ENCODE measurements at regions not wholly inside any gene's neighbourhood (a gene's known extent, or its start where the extent isn't known, plus 50 kb on each side); places are given as distances from the start of the nearest gene placed in this dataset.
A peak's percentile ranks its signal among the peaks of the same experiment; 100 is the strongest.

- no peak for DNase-seq
These were observed 107.9 kb upstream of the GRAMD2B start for GRCh38 chr5:126315341-126315740.

- no peak for DNase-seq
These were observed 90.9 kb upstream of the GRAMD2B start for GRCh38 chr5:126332326-126332725.

- DNase-seq = no peak
These were observed 88.4 kb upstream of the GRAMD2B start for GRCh38 chr5:126334760-126335159.

DNA sequence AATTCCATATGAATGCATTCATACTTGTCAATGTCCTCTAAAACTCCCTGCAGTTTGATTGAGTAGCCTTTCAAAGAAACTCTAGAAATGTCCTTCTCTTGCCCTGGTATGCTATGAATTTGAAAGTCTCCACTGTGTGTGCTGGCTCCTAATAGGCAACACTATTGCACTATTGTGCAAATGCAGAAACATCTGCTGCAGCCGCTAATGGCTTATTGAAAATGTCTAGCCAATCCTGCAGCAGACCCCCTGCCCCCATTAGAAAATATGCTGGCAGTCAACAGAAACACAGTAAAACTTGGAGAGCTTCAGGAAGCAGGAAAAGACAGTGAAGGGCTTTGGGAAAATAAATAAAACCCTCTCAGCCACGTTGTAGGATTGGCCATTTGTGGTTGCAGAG lies 87.3 kb upstream of the GRAMD2B start:
- DNase-seq = no peak

- no peak for DNase-seq
These were observed 84.6 kb upstream of the GRAMD2B start for GRCh38 chr5:126338635-126339034.

DNA sequence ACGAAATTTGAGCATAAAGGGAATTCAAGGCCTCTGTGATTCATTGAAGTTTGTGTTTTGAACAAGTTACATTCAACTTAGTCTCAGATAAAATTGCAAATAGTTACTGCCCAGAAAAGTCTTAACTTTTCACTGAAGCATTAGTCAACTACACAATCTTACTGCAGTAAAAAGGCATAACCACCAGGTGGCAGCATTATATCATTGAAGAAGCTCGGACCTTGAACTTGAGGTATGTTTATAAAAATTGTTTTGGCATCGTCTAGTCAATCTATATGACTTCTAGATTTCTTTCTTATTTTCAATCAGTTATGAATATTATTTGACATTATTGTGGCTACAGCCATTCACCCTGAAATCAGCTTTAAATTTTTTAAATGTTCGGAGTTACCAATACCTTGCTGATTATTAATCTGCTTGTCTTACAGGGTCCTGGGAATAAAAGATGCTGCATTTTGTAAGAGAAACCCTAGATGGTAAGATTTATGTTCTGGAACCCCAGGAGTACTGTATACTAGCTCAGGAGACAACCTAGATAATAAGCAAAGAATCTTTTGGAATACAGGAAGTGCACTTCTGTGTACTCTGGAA lies 83.9 kb upstream of the GRAMD2B start:
- peak; percentile 63 for DNase-seq

GRCh38 chr5:126341906-126342630 lies 81.1 kb upstream of the GRAMD2B start:
- DNase-seq = no peak

GRCh38 chr5:126348855-126349635 lies 74.2 kb upstream of the GRAMD2B start:
- no peak for DNase-seq

DNA sequence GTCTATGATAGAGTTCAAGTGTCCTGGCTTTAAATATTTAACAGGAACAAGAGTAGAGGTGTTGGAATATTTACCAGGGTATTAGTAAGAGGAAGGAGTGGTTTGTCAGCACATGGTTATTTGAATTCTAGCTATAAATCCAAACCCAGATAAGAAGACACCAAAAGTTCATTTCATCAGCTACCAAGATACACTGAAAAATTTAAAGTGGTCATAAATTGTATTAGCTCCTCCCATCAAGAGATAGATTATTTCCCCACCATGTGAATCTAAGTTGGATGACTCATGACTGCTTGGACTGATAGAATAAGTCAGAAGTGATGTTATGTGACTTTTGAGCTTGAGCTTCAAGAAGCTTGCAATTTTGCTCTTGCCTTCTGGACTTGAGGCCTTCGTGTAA lies 72.1 kb upstream of the GRAMD2B start:
- no peak for DNase-seq

GRCh38 chr5:126354012-126354857 lies 69.0 kb upstream of the GRAMD2B start:
- DNase-seq = no peak

DNA sequence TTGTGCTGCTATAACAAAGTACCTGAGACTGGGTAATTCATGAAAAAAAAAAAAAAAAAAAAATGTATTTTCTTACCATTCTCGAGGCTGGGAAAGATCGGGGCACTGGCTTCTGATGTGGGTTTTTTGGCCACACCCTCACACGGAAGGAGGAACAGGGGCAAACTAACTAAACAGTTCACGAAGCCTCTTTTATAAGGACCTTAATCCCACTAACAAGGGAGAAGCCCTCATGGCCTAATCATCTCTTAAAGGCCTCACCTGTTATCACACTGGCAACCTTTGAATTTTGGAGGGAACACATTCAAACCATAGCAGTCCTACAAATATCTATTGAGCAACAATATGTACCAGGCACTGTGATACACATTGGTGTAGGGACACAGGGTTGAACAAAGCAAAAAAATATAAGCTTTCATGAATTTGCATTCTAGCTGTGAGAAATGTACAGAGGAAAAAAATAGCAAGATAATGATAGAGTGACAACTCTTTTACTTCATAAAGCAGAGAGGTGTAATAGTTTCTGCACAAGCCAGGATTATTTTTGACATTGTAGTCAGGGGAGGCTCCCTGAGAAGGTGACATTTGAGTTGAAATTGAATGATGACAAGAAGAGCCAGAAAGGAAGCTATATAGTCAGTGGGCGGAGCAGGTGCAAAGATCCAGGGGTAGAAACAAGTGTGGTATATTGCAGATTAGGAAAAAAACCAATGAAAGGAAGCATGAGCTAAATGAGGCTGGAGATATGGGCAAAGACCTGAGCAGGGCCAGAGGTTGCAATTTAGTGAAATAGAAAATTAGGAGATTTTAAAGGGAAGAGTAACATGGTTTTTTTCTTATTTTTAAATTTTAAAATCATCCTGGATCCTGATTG lies 68.1 kb upstream of the GRAMD2B start:
- DNase-seq = peak; percentile 7

DNA sequence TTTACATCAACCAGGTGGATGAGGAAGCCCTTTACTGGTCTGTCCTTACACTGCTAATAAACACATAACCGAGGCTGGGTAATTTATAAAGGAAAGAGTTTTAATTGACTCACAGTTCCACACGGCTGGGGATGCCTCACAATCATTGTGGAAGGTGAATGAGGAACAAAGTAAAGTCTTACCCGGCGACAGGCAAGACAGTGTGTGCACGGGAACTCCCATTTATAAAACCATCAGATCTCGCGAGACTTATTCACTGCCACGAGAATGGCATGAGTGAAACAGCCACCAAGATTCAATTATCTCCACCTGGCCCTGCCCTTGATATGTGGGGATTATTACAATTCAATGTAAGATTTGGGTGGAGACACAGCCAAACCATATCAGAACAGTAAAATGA lies 67.3 kb upstream of the GRAMD2B start:
- no peak for DNase-seq

GRCh38 chr5:126357585-126358342 lies 65.4 kb upstream of the GRAMD2B start:
- no peak for DNase-seq

GRCh38 chr5:126358525-126358924 lies 64.7 kb upstream of the GRAMD2B start:
- DNase-seq = no peak

DNA sequence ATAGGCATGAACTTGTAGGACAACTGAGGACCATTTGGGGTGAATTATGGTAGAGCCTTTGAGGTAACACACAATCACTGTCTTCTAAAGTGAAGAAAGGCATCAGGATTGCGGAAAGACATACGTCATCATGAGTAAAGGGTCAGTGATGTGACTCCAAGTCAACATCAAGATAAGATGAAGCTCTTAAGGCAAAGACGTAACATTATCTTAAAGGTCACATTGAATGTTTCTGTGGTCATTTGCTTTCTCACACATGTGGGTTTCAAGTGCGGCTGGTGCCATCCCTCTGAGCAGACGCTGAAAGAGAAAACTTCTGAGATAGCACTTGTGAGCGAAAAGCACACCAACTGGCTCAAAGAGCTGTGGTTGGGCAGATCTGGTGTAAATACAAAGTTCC lies 63.3 kb upstream of the GRAMD2B start:
- DNase-seq = no peak

DNA sequence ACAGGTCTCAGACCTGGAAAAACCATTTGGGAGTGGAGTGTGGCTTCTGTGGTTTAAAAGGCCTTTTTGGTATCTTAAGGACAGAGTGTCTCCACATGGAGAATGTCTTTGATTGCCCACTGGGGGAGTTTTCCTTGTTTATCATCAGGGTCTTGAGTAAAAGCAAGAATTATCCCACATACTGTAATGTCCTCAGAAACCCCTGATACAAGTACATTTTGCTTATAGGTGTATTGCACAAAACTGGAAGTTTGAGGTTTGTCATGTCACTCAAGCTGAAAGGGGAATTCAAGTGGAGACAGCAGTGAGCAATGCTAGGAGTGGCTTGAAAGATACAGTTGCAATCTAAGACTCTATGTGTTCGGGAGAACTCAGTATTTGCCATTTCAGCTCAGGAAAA lies 62.7 kb upstream of the GRAMD2B start:
- no peak for DNase-seq

- no peak for DNase-seq
These were observed 59.6 kb upstream of the GRAMD2B start for GRCh38 chr5:126363658-126364057.

DNA sequence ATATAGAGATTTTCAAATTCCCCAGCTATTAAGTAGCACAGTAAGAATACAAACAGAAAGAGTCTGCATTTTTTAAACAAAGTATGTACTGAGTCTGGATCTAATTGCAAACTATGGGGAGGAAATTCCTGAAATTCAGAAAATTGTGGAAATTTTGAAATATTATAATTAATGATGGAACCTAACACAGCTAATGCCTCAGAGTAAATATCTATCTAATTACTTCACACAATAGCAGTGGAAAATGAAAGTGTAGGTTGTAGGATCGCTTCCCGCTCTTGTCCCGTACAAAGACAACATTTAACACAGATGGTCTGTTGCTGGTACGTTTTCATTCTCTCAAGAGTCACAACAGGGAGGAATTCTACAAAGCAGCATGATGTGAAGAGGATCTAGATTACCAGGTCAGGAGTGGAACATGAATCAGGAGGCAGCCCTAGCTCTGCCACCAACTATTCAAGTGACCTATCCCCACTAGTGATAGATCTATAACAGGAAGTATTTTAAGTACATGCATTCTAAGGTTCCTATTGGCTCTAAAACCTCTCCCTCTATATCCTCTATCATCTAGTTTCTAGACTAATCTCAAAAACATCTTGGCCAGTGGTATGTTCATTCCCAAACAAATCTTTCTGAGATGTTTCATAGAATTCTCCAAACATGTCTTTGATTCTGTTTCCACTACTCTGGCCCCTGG lies 58.9 kb upstream of the GRAMD2B start:
- DNase-seq = no peak

GRCh38 chr5:126365446-126366198 lies 57.6 kb upstream of the GRAMD2B start:
- no peak for DNase-seq

GRCh38 chr5:126366199-126366560 lies 57.0 kb upstream of the GRAMD2B start:
- no peak for DNase-seq

Data from CD4-positive, alpha-beta T cell treated with Interleukin-17A for 4 hours (primary cell).